GM18511 (cell line): ENCODE measurements at regions not wholly inside any gene's neighbourhood (a gene's known extent, or its start where the extent isn't known, plus 50 kb on each side); places are given as distances from the start of the nearest gene placed in this dataset.
"Not testable (repeated sequence)": the region's sequence is repeated elsewhere in the genome, so short reads cannot be mapped to it uniquely, and the experiment has no call there.

Experiments used
- ATAC-seq: cut with Tn5 transposase; IDR thresholded peaks from one replicate; pipeline ENCODE4 v1.9.1; 2021; ENCODE audit warnings: mild to moderate bottlenecking, moderate library complexity; ENCODE audit not compliant: unreplicated experiment

DNA sequence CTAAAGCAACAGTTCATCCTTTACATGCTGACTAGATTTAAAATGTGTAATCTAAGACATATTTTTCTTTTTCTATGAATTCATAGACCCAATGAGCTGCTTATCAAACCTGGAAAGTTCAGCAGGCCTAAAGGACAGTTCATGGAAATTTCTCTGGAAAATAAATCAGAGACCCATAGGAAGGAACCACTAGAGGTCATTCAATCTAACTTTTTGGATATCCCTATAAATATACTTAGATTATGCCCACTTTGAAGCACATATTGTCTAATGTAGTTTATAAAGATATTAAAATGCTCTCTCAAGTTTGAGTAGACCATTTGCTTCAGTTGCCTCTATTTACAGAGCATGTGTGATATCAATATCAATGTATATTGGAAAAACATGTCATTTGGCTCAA lies 473.0 kb downstream of the FAT4 start:
- ATAC-seq, result no peak

DNA sequence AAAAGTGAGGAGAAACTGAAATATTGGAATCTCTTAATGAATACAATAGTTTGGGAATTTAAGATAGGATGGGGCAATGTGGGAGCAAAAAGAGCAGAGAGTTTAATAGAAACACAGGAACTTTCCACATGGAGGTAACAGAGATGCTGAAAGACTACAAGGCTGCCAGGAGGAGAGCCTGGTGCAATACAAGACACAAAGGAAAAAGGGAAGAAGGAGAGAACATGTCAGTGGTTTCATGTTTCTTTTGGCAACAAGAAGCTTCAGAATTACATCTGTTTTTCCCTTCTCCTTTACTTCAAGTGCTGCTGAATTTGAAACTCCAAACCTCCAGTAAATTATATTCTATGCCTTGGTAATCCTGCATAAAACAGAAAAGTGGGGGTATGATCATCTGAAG lies 474.3 kb downstream of the FAT4 start:
- ATAC-seq, result no peak

DNA sequence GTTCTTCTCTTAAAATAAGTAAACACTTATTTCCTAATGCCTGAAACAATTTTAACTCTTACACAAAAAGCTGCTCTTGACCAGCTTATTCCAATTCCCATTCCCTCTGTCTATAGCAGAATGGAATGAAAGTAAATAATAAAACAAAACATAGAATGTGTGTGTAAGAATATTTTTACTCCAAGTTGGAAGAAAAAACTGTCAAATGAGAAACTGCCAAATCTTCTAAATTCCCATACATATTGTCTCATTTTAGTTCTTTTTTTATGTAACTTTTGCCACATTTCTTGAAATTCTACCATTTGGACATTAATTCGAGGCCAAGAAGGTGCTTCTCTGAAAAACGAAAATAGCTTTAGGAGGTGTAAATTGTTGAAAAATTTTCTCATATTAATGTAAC lies 477.1 kb downstream of the FAT4 start:
- ATAC-seq, result no peak

DNA sequence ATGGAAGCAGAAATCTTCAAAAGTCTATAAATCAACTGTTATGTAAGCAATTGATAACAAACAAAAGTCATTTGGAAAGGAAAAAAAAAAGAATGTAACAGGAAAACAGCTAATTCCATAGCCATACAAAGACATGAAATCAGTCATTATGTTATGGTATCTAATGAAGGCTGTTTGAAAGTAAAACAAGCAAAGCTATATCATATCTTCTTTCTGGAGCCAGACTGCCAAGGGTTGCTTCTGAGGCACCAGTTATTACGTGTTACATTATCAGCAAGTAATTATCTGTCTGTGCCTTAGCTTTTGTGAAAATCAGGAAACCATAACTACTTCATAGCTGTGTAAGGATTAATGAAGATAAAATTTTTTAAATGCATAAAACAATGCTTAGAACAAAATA lies 480.2 kb downstream of the FAT4 start:
- ATAC-seq, result no peak

DNA sequence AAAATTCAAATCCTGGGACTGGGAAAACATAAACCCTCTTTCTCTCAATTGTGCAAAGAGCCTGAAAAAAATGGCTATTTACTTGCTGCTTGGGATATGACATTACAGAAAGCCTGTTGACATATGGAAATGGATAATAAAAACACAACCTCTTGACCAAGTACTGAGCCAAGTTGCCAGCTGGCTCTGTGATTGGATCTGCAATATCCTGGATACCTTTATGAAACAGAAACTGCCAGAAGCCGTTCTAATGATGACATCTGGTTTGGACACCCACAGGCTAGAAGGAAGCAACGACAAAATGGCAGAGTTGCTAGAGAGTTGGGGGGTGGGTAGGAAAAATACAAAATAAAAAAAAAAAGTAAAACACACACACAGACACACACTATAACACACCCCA lies 481.4 kb downstream of the FAT4 start:
- ATAC-seq, result no peak

DNA sequence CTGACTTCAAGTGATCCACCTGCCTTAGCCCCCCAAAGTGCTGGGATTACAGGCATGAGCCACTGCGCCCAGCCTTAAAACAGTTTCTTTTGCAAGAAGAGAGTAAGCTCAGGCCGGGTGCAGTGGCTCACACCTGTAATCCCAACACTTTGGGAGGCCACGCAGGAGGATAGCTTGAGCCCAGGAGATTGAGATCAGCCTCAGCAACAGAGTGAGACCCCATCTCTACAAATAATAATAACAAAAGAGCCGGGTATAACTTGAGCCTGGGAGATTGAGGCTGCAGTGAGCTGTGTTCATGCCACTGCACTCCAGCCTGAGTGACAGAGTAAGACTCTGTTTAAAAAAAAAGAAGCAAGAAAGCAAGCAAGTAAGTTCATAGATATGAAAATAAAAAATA lies 482.9 kb downstream of the FAT4 start:
- ATAC-seq, result not testable (repeated sequence)

DNA sequence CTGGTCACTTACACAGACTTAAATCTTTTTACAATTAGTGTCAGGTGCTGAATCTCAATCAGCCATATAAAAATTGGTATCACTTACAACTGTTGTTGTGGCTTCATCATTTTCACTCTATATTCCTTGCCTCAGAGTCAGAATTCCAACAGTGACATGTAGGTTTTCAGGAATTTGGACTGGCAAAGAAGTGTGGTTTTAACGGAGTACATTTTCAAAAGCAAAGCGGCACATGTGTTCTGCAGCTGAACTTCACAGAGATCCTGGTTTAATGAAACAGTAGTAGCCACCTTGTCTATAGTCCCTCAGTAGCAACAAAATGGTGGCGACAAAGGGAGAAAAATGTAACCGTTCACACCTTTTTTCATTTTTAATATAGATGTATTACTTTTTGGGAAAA lies 486.6 kb downstream of the FAT4 start:
- no peak for ATAC-seq

DNA sequence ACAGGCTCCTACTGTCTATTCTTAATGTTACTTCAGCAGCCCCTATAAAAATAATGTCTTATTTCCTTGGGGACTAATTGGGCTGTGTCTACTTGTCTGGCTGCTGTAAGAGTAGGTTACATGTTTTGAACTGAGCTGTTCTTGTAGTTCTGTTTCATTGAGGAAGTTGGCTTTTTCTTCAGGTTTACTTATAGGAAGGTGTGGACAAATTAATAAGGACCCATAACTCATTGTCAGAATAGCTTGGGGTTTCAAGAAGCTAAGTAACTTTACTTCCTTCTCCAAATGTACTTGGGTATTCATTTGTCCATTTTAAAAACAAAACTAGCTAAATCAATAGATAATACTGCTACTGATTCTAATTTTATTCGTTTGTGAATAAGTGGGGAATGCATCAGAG lies 487.2 kb downstream of the FAT4 start:
- ATAC-seq, result no peak

DNA sequence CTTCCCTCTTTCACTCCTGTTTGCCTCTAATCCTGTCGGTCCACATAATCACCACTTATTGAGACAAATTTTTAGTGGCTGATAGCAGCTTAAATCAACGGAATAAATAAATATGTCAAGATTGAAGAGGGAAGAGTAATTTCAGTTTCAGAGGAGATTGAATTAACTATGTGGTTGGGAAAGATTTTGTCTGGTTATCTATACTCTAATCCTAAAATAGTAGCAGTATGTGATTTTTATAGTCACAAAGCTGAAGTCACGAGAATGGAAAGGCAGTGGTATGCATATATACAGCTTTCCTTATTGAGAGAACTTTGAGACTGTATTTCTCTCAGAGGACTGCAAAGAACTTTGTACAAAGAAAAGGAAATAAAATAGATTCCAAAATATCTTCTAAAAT lies 493.3 kb downstream of the FAT4 start:
- no peak for ATAC-seq

DNA sequence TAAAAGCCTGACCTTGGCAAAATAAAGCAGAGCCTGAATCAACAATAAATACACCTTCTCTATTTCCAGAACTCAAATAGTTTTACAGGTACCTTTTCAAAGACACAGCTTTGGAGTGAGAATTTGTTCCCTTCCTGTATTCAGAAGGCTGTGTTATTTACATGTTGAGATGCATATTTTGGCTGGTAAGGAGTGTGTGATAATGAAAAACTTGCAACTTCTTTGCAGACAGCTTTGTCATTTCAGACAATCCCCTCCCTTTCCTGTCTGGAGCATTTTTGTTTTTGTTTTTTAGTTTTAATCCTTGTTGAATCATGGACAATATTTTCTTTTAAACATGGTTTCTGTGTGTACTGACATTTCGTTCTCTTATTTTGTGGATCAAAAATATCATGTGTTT lies 493.8 kb downstream of the FAT4 start:
- no peak for ATAC-seq

DNA sequence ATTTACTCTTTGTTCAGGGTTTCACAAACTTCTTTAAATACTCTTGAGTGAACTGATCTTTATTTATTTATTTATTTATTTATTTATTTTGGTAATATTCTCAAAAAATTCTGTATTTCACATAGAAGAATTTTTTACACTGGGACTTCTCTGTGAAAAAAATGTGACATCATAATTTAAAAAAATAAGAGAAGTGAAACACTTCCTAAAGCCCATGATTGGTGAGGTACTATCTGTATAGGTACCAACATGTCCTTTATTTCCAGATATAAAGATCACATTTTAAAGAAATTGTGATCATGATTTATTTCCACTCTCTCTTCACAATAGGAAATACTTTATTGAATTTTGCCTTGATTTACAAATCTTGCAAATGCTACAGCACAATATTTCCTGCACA lies 497.1 kb downstream of the FAT4 start:
- no peak for ATAC-seq

DNA sequence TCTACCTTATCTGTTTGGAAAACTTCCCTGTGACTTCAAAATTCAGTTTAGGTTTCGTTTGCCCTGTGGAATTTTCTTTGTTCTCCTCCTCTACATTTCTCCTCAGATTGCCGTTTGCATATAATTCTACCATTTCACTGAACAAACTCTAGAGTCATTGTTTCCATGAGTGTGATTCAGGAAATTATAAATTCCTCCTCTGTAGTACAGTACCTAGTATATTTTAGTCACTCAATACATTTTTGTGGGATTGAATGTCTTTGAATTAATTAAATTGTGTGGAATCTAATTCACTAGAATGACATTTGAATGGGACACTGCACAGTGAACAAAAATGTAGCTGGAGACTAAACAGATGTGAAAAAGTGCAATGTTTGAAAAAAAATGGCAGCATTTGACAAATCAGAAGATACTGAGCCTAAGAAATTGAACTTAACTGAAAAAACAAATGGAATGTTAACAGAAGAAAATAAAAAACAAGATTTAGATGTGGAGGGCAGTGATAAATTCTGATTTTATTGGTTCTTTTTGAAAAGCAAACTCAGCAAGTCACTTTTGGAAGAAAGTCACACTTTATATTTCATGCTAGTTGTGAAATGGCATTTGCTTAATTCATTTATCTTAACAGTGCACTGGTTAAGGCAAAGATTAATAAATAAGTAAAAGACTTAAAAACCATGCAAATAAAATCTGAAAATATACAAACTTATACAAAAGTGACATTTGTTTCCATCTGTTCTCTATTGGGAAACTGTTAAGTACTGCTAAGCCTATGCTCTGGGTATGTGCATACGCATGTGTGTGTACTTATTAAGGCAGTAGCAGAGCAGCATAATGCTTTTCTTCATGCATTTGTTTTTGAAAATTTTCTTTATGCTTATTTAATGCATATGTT lies 512.3 kb downstream of the FAT4 start:
- no peak for ATAC-seq

DNA sequence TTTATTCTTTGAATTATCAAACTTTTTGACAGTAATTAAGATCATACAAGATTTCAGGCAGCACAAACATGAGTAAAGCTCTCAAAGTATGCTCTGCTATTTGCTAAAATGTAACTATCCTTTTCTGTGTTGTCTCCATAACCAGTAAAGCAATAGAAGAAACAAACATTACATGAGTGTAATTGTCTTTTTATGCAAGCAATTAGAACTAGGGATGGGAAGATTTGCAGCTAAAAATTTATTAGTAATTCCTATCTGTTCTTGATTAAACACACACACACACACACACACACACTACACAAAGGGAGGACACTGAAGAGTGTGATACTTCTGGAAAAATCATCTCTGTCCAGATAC lies 512.9 kb downstream of the FAT4 start:
- no peak for ATAC-seq

DNA sequence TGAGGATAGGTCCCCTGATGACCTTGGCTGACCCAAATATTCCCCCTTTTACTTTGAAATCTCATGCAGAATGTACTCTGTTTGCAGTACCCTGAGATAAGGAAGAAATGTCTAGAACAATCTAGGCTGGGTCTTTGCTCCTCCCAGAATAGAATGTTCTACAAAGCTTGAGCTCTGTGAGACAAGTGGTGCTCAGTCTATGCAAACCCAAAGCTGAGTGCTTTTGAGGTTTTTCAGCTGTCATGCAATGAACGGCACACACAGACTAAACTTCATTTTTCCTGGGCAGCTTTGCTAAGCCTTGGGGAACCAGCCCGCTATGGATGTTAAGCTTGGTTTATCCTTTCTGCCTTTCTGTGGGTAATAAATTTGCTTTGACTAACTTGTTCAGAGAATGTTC lies 513.6 kb downstream of the FAT4 start:
- ATAC-seq, result no peak

DNA sequence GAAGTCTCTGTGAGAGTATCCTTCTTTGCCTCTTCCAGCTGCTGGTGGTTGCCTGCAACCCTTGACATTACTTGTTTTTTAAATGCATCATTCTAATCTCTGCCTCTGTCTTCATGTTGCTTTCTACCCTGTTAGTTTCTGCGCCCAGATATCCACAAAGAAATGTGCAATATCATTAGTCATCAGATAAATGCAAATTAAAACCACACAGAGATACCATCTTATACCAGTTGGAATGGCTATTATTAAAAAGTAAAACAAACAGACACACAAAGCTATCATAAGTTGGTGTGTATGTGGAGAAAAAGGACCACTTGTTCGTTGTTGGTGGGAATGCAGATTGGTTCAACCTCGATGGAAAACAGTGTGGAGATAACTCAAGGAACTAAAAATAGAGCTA lies 517.4 kb downstream of the FAT4 start:
- no peak for ATAC-seq

DNA sequence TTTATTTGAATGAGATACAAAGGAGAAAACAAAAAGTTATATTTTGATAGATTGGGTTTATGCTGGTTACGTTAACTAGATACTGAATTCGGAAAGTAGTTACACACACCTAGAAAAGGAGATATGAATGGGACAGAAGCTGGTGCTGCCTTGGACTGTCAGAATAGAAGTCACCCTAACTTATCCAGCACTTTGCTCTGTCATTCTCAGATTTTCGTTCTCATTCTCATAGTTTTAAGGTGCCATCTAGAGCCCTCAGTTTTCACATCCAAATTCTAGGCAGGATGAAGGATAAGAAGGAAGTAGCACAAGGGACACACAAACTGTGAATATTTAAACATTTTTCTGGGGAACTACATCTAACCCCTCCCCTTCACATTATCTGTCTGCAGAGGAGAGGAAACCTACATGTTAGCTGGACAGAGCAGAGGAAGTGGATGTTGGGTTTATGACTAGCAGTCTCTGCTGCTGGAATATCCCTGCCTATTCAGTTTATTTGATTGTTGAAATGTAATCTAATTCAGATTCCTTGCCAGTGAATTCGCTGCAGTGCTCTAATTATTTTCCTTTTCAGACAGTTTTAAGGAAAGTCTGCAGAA lies 521.9 kb downstream of the FAT4 start:
- ATAC-seq, result no peak

DNA sequence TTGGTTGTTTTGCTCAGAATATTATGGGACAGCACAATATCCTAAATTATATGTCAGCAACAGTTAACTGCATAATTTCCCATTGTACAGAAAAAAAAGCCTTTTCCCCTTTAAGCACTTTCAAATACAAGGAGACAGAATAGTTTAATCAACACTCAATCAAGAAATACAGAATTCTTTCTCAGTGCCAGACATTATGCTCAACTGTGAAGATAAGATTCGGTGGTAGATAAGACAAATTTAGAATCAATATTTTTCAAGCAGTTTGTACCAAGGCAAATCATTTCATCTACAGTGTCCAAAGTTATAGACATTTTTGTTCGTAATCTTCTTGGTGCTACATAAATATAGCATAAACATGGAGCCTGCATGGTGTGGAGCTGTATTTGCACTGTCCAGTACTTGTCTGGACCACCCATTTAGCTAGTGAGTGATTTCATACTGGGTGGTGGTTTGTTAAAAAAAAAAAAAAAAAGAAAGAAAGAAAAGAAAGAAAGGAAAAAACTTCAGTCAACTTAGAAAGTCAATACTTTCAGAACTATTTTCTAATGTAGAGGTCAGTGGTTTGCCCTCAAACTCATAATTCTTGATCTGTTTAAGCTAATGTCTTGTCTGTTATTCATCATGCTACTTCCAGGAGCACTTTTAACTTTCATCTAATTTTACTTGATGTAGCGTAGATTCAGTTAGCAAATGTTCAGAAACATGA lies 522.9 kb downstream of the FAT4 start:
- no peak for ATAC-seq

DNA sequence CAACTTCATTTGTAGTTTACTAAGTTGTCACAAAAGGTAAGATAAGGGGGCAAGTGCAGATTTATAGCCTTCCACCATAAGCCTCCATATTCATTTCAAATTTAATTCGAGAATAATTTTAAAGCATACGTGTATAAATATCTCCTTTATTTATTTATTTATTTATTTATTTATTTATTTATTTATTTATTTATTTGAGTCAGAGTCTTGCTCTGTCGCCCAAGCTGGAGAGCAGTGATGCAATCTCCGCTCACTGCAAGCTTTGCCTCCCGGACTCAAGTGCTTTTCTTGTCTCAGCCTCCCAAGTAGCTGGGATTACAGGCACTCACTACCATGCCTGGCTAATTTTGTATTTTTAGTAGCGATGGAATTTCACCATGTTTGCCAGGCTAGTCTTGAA lies 523.4 kb downstream of the FAT4 start:
- no peak for ATAC-seq

DNA sequence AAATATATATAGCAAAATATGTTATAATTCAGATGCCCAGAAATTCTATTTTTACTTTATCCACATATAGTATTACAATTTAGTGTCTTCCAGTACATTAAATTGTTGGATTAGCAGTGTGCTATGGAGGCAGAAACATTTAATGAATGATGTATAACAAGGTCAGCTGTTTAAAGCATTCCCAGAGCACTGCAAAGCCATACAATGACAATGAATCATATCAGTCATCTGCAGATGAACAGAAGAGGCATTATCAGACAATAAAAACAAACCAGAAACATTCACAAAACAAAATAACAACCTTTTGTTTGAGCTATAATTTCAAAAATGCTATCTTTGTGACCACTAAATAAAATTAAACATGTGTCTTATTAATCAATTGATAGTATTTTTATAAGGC lies 524.2 kb downstream of the FAT4 start:
- ATAC-seq, result no peak

DNA sequence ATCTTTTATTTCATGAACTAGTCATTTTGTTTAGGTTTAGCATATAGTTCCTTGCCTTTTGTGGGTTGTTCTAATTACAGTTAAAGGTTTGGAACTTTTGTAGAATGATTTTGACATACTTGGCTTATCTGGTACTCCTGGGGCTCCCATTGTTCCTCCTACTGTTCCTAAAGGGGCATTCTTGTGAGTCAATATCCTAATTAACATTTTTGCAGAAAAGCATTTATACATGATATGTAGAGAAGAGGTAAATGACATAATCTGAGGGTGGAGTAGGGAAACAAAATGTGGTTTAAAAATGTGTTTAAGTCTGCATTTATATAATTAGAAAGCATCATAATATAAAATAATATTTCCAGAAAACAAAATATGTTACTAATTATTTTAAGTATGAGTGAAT lies 529.2 kb downstream of the FAT4 start:
- ATAC-seq, result no peak

DNA sequence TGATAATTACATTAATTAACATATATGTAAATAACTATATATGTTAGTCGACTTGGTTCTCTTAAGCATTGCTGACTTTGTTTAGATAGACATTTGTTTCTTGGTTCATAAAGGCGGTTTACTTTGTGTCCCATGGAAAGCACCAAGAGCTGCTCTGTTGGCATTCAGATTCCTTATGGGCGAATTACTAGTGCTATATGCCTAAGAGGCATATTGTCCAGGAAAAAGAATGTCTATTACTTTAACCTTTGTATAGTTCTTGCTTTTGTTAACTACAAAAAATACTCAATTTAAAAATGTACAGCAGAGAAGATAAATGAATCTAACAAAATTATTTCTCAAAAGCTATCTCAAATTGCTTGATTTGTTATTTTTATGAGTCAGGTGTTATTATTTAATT lies 532.8 kb downstream of the FAT4 start:
- no peak for ATAC-seq

DNA sequence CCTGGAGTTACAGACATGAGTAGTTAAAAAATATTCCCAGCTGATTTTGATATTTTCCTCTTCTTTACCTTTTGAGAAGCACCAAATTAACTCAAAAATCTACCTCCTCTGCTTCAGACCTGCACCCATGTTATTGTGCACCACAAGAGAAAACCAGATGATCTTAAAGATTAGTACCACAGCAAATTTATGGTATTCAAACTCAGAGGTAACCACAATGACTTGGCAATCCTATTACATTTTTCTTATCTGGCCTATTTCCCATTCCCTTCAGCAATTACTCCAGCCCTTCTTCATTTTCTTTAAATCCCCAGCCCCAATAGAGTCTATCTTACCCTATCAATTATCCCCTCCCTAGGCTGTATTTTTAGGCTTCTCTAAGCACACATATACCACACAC lies 535.1 kb downstream of the FAT4 start:
- ATAC-seq, result no peak
